ENCODE measurements at regions not wholly inside any gene's neighbourhood (a gene's known extent, or its start where the extent isn't known, plus 50 kb on each side); places are given as distances from the start of the nearest gene placed in this dataset.

- TF ChIP-seq E2F6 (IDR thresholded peaks at IDR 0.05; ENCODE audit: borderline replicate concordance, low read depth) (no peak), MAX (IDR thresholded peaks at IDR 0.05) (no peak)
Measured at GRCh38 chr3:72408983-72409779, 439.1 kb downstream of the SHQ1 start (continued).

- FAIRE-seq = no peak
- no peaks in the 10 kb centered on the region for H3K9me3 ChIP-seq
- CTCF ChIA-PET = no interaction called here
Measured at GRCh38 chr3:72407766-72408165, 440.5 kb downstream of the SHQ1 start.

More at GRCh38 chr3:72407766-72408165, 440.5 kb downstream of the SHQ1 start:
- Histone ChIP-seq H3K27ac (no peak overlapping the region), H3K4me1 (peaks cover 15% of the 10 kb centered on the region), H3K4me2 (no peak overlapping the region), H3K4me3 (no peak overlapping the region)
- WGBS (ENCODE audit: missing lambda C conversion rate) = 91% methylated on average over 6 of the region's 6 CpGs
- POLR2A ChIA-PET = no interaction called here
- ATAC-seq (no peak), DNase-seq (ENCODE audit: low read depth in 1 of 2, low spot score in 1 of 2) (no peak)
- no peak for TF ChIP-seq NPAS2 (CRISPR knock-in tag; IDR thresholded peaks at IDR 0.05; ENCODE audit: borderline replicate concordance)
- TF ChIP-seq HOXB5 (CRISPR knock-in tag; IDR thresholded peaks at IDR 0.05) = no peak
- TF ChIP-seq MAZ (IDR thresholded peaks at IDR 0.05; ENCODE audit: borderline replicate concordance, low read depth, low read length) = no peak
- TF ChIP-seq JUNB (IDR thresholded peaks at IDR 0.05) = no peak
- TF ChIP-seq ZSCAN20 (CRISPR knock-in tag; IDR thresholded peaks at IDR 0.05) = no peak
- TF ChIP-seq CHD2 (IDR thresholded peaks at IDR 0.05; ENCODE audit: low read length, partially characterized antibody) = no peak
- no peak for TF ChIP-seq TFCP2L1 (CRISPR knock-in tag; IDR thresholded peaks at IDR 0.05)
- no peak for TF ChIP-seq JUN (IDR thresholded peaks at IDR 0.05)
- TF ChIP-seq PHF8 (IDR thresholded peaks at IDR 0.05; ENCODE audit: borderline replicate concordance, low read depth) = no peak
- TF ChIP-seq NFE2L2 (conservative IDR thresholded peaks at IDR 0.05; ENCODE audit: low read length) = no peak
- no peak for TF ChIP-seq REST (IDR thresholded peaks at IDR 0.05)
- no peak for TF ChIP-seq FOSL2 (IDR thresholded peaks at IDR 0.05)
- no peak for TF ChIP-seq FOSL2 (CRISPR knock-in tag; IDR thresholded peaks at IDR 0.05)
- no peak for TF ChIP-seq BHLHE40 (IDR thresholded peaks at IDR 0.05; ENCODE audit: low read depth, low read length)
- TF ChIP-seq TP53 (CRISPR knock-in tag; IDR thresholded peaks at IDR 0.05) = no peak
- TF ChIP-seq ATOH8 (CRISPR knock-in tag; IDR thresholded peaks at IDR 0.05; ENCODE audit: low read depth) = no peak
- no peak for TF ChIP-seq CHD4 (IDR thresholded peaks at IDR 0.05; ENCODE audit: borderline replicate concordance)
- no peak for TF ChIP-seq ELK1 (IDR thresholded peaks at IDR 0.05; ENCODE audit: low read depth, low read length)
- no peak for TF ChIP-seq USF2 (IDR thresholded peaks at IDR 0.05)
- TF ChIP-seq CEBPB (IDR thresholded peaks at IDR 0.05) = no peak
